ENCODE measurements at regions not wholly inside any gene's neighbourhood (a gene's known extent, or its start where the extent isn't known, plus 50 kb on each side); places are given as distances from the start of the nearest gene placed in this dataset.

DNA sequence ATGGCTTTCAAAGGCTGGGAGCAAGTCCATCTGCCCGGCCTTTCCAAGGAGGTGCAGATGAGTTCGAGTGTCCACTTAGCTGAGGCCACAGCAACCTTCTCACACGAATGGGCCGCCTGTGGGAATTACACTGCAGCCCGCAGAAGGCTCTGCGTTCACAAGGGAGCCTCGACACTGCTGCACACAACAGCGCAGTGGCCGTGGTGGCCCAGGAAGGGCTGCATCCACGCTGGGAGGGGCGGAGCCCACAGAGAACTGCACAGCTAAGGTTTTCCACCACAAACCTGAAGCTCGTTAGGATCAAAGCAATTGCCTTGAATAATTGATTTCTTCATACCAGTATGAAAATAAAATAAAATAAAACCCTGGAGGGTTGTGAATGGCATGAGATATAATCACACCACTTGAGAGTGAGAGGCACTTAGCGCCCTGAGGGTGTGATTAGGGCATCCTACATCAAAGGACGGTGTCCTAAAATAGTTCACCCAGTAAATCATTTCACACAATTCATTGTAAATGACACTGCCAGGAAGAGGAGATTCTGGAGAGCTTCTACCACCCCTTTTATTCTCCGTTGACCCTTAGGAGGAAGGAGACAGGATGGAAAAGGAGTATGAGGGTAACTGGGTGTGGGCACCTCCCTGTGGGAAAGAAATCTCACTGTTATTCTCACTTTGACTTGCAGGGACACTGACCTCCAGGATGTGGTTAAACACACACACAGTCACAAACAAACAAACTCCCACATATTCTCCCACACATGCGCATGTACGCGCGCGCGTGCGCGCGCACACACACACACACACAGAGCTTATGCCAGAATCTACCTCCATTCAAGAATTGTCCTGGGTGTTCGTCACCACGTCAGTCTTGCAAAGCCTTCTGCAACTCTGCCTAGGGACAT lies 256.6 kb upstream of the ID2 start:
- intact Hi-C loops (cut with DNase I): loop anchor here in 1 of 10 donors (10.0 kb wide), 1 partner anchor 250 kb away; no protein-coding TSS in a partner anchor
- Histone ChIP-seq H3K36me3 (no peaks in the 10 kb centered on the region), H3K27me3 (no peaks in the 10 kb centered on the region), H3K9me3 (no peaks in the 10 kb centered on the region), H3K27ac (no peak overlapping the region), H3K4me3 (no peak overlapping the region), H3K4me1 (peaks cover 0 to 41% (median 0%) of the 10 kb centered on the region in 12 donors)
- ATAC-seq (peak in 1 of 4 donors; percentile 22), DNase-seq (no peak)
- WGBS, 4 donors: 74 to 87% (median 84%) methylated on average over 26 of the region's 26 CpGs
- TF ChIP-seq, protein P1, sequence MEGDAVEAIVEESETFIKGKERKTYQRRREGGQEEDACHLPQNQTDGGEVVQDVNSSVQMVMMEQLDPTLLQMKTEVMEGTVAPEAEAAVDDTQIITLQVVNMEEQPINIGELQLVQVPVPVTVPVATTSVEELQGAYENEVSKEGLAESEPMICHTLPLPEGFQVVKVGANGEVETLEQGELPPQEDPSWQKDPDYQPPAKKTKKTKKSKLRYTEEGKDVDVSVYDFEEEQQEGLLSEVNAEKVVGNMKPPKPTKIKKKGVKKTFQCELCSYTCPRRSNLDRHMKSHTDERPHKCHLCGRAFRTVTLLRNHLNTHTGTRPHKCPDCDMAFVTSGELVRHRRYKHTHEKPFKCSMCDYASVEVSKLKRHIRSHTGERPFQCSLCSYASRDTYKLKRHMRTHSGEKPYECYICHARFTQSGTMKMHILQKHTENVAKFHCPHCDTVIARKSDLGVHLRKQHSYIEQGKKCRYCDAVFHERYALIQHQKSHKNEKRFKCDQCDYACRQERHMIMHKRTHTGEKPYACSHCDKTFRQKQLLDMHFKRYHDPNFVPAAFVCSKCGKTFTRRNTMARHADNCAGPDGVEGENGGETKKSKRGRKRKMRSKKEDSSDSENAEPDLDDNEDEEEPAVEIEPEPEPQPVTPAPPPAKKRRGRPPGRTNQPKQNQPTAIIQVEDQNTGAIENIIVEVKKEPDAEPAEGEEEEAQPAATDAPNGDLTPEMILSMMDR (IDR thresholded peaks at IDR 0.05): no peak
- TF ChIP-seq POLR2A (IDR thresholded peaks at IDR 0.05): no peak

DNA sequence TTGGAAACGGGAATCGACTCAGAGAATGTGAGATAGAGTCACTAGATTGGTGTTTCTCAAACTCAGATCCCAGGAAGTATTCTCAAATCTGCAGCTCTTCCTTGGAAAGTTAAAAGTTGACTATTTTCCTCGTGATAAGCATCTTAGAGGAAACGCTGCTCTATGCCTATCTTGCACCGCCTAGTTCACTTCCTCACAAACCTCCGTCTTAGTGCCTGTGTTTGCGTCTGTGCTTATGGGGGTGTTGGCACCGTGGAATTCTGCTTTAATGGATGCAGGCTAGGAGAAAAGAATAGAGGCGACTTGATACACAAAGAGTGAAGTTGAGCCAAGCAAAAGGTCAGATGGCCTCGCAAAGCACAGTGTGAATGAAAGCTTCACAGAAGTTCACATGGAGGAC lies 255.3 kb upstream of the ID2 start:
- no peaks in the 10 kb centered on the region for H3K36me3 ChIP-seq
- intact Hi-C loops (cut with DNase I): loop anchor here in 1 of 10 donors (10.0 kb wide), 1 partner anchor 248 kb away; no protein-coding TSS in a partner anchor
- H3K4me3 ChIP-seq: no peak overlapping the region
- WGBS, 4 donors: 57 to 69% (median 67%) methylated on average over 10 of the region's 10 CpGs
- H3K27ac ChIP-seq: peak overlapping the region in 1 of 12 donors; percentile 37
- no peaks in the 10 kb centered on the region for H3K9me3 ChIP-seq
- no peaks in the 10 kb centered on the region for H3K27me3 ChIP-seq
- peak in 1 of 4 donors; percentile 32 for ATAC-seq
- DNase-seq: no peak
- peaks cover 0 to 41% (median 0%) of the 10 kb centered on the region in 12 donors for H3K4me1 ChIP-seq
- TF ChIP-seq, protein P1 (IDR thresholded peaks at IDR 0.05): no peak
- no peak for TF ChIP-seq POLR2A (IDR thresholded peaks at IDR 0.05)

DNA sequence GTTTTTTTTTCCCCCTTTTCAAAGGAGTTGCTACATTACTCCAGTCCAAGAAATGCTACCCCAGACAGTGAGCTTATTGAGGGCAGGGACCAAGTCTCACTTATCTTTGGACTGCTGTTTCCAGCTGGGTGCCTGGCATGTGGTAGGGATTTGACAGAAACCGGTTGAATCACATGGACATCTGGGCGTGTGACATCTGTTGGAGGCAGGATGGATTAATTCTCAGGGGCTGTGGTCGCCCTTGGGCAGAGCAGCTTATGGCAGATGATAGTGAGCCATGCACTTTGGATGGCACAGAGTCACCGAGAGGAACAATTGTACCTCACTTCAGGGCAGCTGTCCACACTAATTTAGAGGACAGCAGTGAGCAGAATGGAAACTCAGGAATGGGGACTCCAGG lies 254.6 kb upstream of the ID2 start:
- H3K9me3 ChIP-seq: no peaks in the 10 kb centered on the region
- intact Hi-C loops (cut with DNase I): loop anchor here in 1 of 10 donors (10.0 kb wide), 1 partner anchor 248 kb away; no protein-coding TSS in a partner anchor
- DNase-seq: no peak
- peak overlapping the region in 2 of 12 donors; percentile 14 to 37 for H3K27ac ChIP-seq
- no peaks in the 10 kb centered on the region for H3K27me3 ChIP-seq
- peaks cover 0 to 34% (median 0%) of the 10 kb centered on the region in 12 donors for H3K4me1 ChIP-seq
- TF ChIP-seq POLR2A (IDR thresholded peaks at IDR 0.05): no peak
- TF ChIP-seq, protein P1 (IDR thresholded peaks at IDR 0.05): no peak
- WGBS, 4 donors: 90 to 96% (median 91%) methylated on average over 4 of the region's 4 CpGs
- no peak overlapping the region for H3K4me3 ChIP-seq
- ATAC-seq: no peak
- H3K36me3 ChIP-seq: no peaks in the 10 kb centered on the region

DNA sequence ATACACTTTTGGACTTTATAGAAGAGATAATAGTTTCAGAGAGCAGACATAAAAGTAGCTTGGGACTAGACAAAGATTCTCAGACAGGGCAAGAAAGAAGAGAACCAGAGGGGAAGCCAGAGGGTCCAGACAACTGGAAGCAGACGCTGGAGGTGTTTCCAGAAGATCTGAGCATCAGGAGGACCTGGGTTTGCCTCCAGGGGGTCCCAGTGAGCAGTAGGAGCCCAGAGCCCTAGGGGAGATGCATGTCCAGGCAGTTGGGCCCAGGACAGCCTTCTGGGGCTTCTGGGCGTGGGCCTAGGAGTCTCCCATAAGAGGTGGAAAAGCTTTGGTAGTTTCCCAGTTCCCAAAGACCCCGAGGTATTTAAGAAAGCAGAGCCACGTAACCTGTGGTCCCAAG lies 251.2 kb upstream of the ID2 start:
- no peak overlapping the region for H3K4me3 ChIP-seq
- H3K27me3 ChIP-seq: no peaks in the 10 kb centered on the region
- peaks cover 0 to 49% (median 0%) of the 10 kb centered on the region in 12 donors for H3K4me1 ChIP-seq
- intact Hi-C loops (cut with DNase I): no loop called here
- H3K27ac ChIP-seq: no peak overlapping the region
- 97 to 98% (median 98%) methylated on average over 4 of the region's 4 CpGs for WGBS, 4 donors
- ATAC-seq (no peak), DNase-seq (no peak)
- H3K36me3 ChIP-seq: no peaks in the 10 kb centered on the region
- no peak for TF ChIP-seq POLR2A (IDR thresholded peaks at IDR 0.05)
- TF ChIP-seq, protein P1 (IDR thresholded peaks at IDR 0.05): no peak
- H3K9me3 ChIP-seq: no peaks in the 10 kb centered on the region

Measured in heart left ventricle (tissue), 16 donors.